H1 (cell line): ENCODE measurements at regions not wholly inside any gene's neighbourhood (a gene's known extent, or its start where the extent isn't known, plus 50 kb on each side); places are given as distances from the start of the nearest gene placed in this dataset.

Experiments
- CTCF ChIP-seq, 3 experiments: IDR thresholded peaks; 1 replicate in 2 of 3; 2 replicates in 1 of 3; pipeline versions ENCODE4 v1.5.1 to v1.6.1; 2011; ENCODE audit warnings: low read length in 3 of 3, mild to moderate bottlenecking in 3 of 3, inconsistent platforms in 2 of 3, low read depth in 1 of 3, moderate library complexity in 1 of 3; ENCODE audit not compliant: insufficient read depth in 1 of 3; ENCODE audit errors: control extremely low read depth in 1 of 3
- EGR1 ChIP-seq: IDR thresholded peaks from 2 replicates; pipeline ENCODE4 v1.6.1; 2011; ENCODE audit warnings: low read depth, low read length, borderline replicate concordance
- MAFK ChIP-seq: IDR thresholded peaks from 2 replicates; pipeline ENCODE4 v1.6.1; 2012; ENCODE audit warnings: low read depth, mild to moderate bottlenecking, improper control_type of control experiment, low read length
- PHF8 ChIP-seq: fragments of 200-600 bp; sonication (generic); conservative IDR thresholded peaks from 2 replicates; pipeline ENCODE4 v1.7.1; 2012; ENCODE audit warnings: low read depth, mild to moderate bottlenecking, inconsistent platforms, low read length, moderate library complexity
- RXRA ChIP-seq: IDR thresholded peaks from 2 replicates; pipeline ENCODE4 v1.6.1; 2011; ENCODE audit warnings: low read depth, mild to moderate bottlenecking, low read length, moderate library complexity; ENCODE audit not compliant: insufficient read depth
- SIX5 ChIP-seq: IDR thresholded peaks from 2 replicates; pipeline ENCODE4 v1.6.1; 2011; ENCODE audit warnings: mild to moderate bottlenecking, low read depth, low read length
- SP1 ChIP-seq: IDR thresholded peaks from 2 replicates; pipeline ENCODE4 v1.6.1; 2011; ENCODE audit warnings: low read depth, low read length

- no peak for TF ChIP-seq CTCF (IDR thresholded peaks at IDR 0.05; ENCODE audit: control extremely low read depth in 1 of 3, insufficient read depth in 1 of 3, low read depth in 1 of 3, low read length in 3 of 3)
- no peak for TF ChIP-seq MAFK
- no peak for TF ChIP-seq SP1
- no peak for TF ChIP-seq EGR1
- TF ChIP-seq SIX5 = no peak
- TF ChIP-seq PHF8 = no peak
- no peak for TF ChIP-seq RXRA
Observed at GRCh38 chr9:21674894-21675293, 127.5 kb upstream of the MTAP start.
